Activated gamma-delta T cell treated with anti-CD3 and anti-CD28 coated beads, Interleukin-2, amount 50 U/mL, for 16 hours (primary cell): ENCODE measurements at regions not wholly inside any gene's neighbourhood (a gene's known extent, or its start where the extent isn't known, plus 50 kb on each side); places are given as distances from the start of the nearest gene placed in this dataset.

Experiments
- DNase-seq: peaks from one replicate; pipeline ENCODE4 v3.0.0-alpha.2; 2020; ENCODE audit warnings: low read depth

- DNase-seq, result no peak
These were observed 1016.0 kb downstream of the MCTP2 start for GRCh38 chr15:95247071-95247984.

DNA sequence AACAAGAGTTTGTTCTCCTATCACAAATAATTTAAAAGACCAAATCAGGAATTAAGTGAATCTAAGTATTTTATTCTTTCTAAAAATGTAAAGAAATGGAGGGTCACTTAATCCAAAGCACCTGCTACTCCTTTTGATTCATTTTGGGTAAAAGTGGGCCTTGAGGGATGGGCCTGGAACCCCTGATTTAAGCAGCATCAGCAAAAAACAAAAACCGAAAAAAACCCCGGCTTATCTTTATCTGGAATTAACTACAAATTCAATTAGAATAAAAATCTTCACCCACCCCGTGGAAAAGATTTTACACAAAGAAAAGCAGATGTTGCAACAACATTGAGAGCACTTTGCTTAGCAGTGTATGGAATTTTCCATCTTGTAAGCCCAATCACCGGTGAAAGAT is 1018.2 kb downstream of the MCTP2 start:
- DNase-seq, result no peak

DNA sequence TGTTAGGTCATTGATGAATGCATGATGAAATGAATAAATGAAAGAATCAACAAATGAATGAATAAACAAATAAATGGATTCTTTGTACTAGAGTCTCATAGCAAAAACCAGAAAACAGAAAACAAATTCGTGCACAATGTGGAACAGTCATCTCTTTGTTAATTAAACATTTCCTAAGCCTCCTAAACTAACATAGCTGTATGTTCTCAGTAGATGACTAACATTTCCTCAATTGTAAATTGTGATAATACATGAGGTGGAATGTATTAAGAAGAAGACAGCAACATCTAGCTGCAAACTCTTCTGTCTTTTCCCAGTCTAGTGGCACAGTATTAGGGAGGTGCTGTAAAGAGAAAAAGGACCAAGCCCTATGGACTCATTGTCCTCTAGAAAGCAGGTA is 1021.0 kb downstream of the MCTP2 start:
- DNase-seq, result no peak

DNA sequence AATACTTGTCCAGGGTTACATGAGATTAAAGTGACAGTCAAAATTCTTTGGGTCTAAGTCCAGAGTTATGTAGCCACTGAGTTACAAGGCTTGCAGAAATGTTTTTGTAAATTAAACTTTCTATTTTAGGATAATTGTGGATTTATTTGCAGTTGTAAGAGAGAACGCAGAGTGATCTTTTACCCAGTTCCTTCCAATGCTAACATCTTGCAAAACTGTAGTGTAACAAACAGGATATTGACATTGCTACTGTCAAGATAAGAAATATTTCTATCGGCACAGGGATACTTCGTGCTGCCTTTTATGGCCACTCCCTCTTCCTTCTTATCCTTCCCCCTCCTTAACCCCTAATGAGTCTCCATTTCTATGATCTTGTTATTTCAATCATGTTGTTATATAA is 1022.9 kb downstream of the MCTP2 start:
- DNase-seq, result no peak

DNA sequence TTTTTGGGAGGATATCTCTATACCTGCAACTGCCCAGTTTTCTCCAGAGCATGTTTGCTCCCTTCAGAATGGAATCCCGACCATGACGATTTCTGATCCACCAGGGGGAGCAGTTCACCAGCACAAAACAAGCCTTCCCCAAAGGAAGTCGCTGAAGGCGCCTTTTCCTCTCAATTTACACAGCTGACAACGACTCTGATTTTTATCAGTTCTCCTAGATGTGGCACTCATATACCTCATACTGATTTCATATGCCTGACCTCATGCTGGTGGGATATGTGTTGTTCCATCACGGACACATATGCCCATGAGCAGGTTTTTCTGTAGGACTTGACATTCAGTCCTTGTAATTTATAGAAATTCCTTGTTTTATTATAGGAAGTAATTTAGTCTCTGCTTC is 1028.2 kb downstream of the MCTP2 start:
- peak; percentile 15 for DNase-seq

- no peak for DNase-seq
These were observed 1028.6 kb downstream of the MCTP2 start for GRCh38 chr15:95259965-95260364.

DNA sequence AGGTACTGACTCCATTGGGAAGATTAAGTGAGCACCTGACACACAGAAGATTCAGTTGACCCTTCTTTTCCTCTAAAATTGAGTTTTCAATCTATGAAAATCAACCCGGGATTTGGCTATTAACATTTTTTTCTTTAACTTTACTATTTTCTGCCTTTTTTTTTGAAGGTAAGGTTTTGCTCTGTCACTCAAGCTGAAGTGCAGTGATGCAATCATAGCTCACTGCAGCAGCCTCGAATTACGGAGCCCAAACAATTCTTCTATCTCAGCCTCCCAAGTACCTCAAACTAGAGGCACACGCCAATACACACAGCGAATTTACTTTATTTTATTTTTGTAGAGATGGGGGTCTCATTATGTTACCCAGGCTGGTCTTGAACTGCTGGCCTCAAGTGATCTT is 1029.5 kb downstream of the MCTP2 start:
- no peak for DNase-seq

DNA sequence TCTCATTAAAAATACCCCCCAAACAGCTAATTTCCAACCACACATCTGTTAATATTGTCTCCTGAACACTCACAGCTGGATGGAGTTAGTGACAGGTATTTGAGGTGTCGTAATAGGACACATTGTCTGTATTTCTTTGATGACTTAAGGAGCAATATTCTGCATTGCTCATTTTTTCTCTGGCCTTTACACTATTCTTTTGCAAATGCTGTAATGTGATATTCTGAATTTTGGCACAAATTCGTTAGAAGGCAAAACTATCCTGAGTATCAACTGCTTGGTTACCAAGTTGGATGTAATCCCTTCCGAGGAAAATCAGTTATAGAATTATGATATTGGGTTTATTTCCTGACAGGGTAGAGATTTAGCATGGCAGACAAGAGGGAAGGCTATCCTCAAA is 1030.2 kb downstream of the MCTP2 start:
- no peak for DNase-seq

GRCh38 chr15:95261968-95262367 is 1030.6 kb downstream of the MCTP2 start:
- no peak for DNase-seq

DNA sequence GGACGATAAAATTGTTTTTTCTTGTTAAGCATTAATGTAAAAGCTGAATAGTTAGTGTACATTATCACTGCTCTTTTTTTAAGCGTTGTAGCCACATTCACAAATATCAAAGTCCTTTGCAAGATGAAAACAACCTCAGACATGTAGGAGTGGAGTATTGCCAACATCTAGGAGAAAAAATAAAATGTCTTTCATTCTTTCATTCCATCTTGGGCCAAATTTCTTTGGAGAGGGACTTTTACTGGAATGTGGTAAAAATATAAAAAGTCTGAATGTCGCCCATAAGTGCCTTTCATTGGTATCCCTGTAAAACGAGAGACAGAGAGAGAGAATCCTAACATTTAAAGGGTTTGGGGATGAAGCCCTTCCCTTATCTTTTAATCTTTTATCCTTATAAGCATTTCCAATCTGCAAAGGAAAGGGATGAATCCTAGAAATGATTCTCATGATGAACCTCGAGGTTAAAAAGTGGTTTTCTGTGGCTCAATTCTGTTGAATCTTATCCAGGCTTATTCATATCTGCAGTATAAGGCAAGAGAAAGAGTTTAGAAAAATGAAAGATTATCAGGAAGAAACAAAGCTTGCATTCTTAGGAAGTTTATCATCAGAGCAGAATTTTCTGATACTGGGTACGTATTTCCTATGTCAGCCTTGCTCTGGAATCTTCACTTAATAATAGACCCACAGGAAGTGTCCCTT is 1031.7 kb downstream of the MCTP2 start:
- no peak for DNase-seq

- no peak for DNase-seq
These were observed 1032.4 kb downstream of the MCTP2 start for GRCh38 chr15:95263751-95264150.

DNA sequence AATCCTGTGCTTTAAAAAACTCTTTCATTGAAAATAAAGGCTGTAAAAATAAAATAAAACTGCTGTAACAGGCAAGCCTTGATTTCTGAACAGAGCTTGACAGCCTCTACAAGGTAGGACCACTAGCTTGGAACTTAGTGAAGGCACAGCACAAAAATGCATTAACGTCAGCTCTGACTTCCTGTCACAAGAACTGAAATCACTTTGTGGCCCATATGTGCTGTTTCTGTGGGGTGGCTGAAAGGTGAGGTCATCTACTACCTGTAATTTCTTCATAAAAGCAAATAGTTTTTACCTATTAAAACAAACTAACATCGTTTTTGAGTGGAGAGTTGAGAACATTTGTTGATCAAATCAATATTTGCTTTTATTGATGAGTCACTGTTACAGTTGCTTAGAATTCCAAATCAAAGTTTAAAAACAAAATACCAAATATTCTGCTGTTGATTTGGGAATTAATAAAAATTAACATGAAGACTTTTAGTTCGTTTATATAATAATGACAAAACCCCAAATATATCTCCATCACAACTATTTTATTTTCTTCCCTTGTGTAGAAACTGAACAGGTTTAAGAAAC is 1034.1 kb downstream of the MCTP2 start:
- DNase-seq, result no peak

- no peak for DNase-seq
These were observed 1035.2 kb downstream of the MCTP2 start for GRCh38 chr15:95266451-95267061.

- DNase-seq, result no peak
These were observed 1036.1 kb downstream of the MCTP2 start for GRCh38 chr15:95267481-95267880.

GRCh38 chr15:95269242-95270183 is 1038.2 kb downstream of the MCTP2 start:
- DNase-seq, result no peak

- DNase-seq, result no peak
These were observed 1042.7 kb downstream of the MCTP2 start for GRCh38 chr15:95274101-95274500.

- no peak for DNase-seq
These were observed 1045.9 kb downstream of the MCTP2 start for GRCh38 chr15:95277266-95277665.

- no peak for DNase-seq
These were observed 1047.3 kb downstream of the MCTP2 start for GRCh38 chr15:95278532-95279245.

DNA sequence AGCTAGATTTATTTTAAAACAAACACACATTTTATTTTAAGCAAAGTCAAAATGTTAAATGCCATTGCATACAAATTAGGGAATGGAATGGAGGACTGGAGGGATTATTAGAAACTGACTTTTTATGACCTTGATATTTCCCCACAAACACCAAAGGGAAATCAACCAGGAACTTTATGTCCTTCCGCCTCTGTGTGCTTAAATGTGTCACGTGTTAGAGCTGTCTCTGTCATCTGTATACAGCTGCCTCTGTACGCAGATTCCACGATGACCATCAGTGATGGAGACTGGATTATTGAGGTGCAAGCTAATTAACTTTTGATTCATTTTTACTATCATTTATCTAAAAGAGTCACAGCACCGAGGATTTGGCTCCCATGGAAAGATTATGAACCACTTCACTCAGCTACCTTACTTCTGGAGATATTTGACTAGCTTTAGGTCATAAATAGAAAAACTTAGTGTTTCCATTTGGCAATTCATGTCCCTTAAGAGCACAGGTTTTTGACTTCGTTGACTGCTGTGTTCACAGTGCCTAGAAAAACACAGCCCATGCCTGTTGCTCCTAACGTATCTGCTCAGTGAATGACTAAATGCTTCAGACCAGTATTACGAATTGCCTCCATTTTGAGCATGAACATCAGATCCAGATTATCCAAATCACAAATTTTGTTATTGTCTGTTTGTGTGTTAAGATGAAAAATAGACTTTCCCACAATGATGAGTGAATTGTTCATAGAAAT is 1048.1 kb downstream of the MCTP2 start:
- no peak for DNase-seq

GRCh38 chr15:95280711-95281110 is 1049.3 kb downstream of the MCTP2 start:
- no peak for DNase-seq
